ENCODE measurements at regions not wholly inside any gene's neighbourhood (a gene's known extent, or its start where the extent isn't known, plus 50 kb on each side); places are given as distances from the start of the nearest gene placed in this dataset.

DNA sequence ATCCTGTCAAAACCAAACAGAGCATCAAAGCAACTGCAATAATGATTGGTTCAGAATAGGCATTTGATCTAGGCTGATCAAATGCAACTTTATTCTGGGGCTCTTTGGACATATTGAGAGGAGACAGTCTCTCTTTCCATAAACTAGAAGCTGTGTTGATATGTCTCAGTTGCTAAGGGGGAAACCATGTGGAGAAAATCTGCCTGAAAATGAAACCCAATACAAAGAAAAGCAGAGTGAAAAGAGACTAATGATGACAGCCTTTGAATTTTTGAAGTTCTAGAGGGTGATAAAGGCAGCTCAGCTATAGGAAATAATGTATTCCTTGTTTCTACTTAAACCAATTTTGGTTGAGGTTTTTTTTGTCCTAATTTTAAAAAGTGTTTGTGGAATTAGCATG, 941.8 kb upstream of the POT1 start:
- TF ChIP-seq EZH2 (IDR thresholded peaks at IDR 0.05; ENCODE audit: borderline replicate concordance, low read length), result no peak
- TF ChIP-seq, protein P1, sequence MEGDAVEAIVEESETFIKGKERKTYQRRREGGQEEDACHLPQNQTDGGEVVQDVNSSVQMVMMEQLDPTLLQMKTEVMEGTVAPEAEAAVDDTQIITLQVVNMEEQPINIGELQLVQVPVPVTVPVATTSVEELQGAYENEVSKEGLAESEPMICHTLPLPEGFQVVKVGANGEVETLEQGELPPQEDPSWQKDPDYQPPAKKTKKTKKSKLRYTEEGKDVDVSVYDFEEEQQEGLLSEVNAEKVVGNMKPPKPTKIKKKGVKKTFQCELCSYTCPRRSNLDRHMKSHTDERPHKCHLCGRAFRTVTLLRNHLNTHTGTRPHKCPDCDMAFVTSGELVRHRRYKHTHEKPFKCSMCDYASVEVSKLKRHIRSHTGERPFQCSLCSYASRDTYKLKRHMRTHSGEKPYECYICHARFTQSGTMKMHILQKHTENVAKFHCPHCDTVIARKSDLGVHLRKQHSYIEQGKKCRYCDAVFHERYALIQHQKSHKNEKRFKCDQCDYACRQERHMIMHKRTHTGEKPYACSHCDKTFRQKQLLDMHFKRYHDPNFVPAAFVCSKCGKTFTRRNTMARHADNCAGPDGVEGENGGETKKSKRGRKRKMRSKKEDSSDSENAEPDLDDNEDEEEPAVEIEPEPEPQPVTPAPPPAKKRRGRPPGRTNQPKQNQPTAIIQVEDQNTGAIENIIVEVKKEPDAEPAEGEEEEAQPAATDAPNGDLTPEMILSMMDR (conservative IDR thresholded peaks at IDR 0.05 in 1 of 2, IDR thresholded peaks at IDR 0.05 in 1 of 2; ENCODE audit: extremely low read depth in 1 of 2, insufficient read depth in 1 of 2, low read depth in 1 of 2, low read length in 2 of 2), result no peak
